ENCODE measurements at regions not wholly inside any gene's neighbourhood (a gene's known extent, or its start where the extent isn't known, plus 50 kb on each side); places are given as distances from the start of the nearest gene placed in this dataset.

DNA sequence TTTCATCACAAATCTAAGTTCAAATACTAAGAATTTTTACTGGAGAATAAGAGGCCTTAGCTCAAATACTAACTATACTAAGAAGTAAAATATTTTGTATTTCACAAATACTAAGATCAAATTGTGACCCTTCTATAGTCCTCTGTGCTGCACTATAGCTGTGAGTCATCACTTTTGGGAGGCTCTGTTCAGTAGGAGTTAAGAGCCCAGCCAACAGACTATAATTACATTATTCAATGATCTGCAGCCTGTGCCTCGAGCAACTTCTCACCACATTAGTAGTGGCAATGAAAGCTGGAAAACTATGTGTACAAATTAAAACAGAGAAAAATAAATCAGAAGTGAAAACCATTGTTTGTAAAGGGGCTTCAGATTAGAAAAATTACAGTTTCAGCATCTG lies 147.3 kb upstream of the GPC6 start:
- H3K27ac ChIP-seq = no peak overlapping the region
- TF ChIP-seq CTCF (conservative IDR thresholded peaks at IDR 0.05) (no peak), ZFX (IDR thresholded peaks at IDR 0.05) (no peak)

DNA sequence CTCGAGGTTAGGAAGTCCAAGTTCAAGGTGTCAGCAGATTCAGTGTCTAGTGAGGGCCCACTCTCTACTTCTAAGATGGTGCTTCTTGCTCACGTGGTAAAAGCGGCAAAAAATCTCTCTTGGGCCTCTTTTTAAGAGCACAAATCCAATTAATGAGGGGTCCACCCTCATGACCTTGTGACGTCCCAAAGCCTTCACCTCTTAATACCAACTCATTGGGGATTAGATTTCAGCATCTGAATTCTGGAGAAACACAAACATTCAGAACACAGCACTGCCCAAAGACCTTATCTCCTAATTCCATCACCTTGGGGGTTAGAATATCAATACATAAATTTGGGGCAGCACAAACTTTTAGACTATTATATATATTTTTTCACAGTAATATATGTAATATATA lies 146.4 kb upstream of the GPC6 start:
- TF ChIP-seq ZFX (IDR thresholded peaks at IDR 0.05) (no peak), CTCF (conservative IDR thresholded peaks at IDR 0.05) (no peak)
- H3K27ac ChIP-seq = no peak overlapping the region

DNA sequence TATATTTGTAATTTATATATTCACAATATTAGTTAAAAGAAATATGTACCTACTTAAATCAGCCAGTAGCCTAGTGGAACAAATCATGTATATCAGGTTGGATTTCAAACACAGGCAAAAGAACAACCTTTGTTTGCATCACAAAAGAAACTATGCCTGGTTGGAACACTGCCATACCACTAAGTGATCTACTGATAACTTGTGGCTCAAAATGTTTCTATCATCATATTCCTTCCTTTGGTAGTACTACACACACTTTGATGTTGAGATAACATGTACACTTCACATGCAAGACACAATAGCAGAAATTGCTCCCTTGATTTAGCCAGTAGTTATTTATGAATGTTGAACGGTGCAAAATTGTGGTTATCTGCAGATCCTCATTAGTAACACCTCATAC lies 146.0 kb upstream of the GPC6 start:
- no peak for TF ChIP-seq CTCF (conservative IDR thresholded peaks at IDR 0.05)
- no peak for TF ChIP-seq ZFX (IDR thresholded peaks at IDR 0.05)
- H3K27ac ChIP-seq = no peak overlapping the region

- no peak overlapping the region for H3K27ac ChIP-seq
- TF ChIP-seq ZFX (IDR thresholded peaks at IDR 0.05) = no peak
- TF ChIP-seq CTCF (conservative IDR thresholded peaks at IDR 0.05) = no peak
These were observed 140.3 kb upstream of the GPC6 start for GRCh38 chr13:93086329-93086728.

GRCh38 chr13:93098972-93099371 lies 127.6 kb upstream of the GPC6 start:
- H3K27ac ChIP-seq = no peak overlapping the region
- TF ChIP-seq ZFX (IDR thresholded peaks at IDR 0.05) (no peak), CTCF (conservative IDR thresholded peaks at IDR 0.05) (no peak)

DNA sequence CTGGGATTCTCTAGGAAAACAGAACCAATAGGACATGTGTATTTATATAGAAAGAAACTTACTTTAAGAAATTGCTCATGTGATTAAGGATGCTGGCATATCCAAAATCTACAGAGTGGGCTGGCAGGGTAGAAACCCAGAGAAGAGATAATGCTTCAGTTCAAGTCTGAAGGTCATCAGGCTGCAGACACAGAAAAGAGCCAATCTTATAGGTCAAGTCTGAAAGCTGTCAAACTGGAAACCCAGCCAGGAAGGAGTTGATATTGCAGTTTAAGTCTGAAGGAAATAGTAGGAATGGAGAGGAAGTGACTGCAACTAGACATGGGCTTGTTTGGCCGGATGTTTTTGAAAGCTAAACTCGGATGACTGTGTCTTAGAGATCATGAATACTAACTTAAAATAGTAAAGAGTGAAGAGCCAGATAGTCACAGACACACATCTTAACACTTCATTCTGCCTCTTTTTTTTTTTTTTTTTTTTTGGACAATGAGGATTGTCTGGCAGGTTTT lies 125.3 kb upstream of the GPC6 start:
- no peak overlapping the region for H3K27ac ChIP-seq
- TF ChIP-seq ZFX (IDR thresholded peaks at IDR 0.05) = no peak
- no peak for TF ChIP-seq CTCF (conservative IDR thresholded peaks at IDR 0.05)

- no peak for TF ChIP-seq CTCF (conservative IDR thresholded peaks at IDR 0.05)
- H3K27ac ChIP-seq = no peak overlapping the region
These were observed 122.3 kb upstream of the GPC6 start for GRCh38 chr13:93104270-93104669.

All from C4-2B (cell line).